OCI-LY3 (cell line): ENCODE measurements at regions not wholly inside any gene's neighbourhood (a gene's known extent, or its start where the extent isn't known, plus 50 kb on each side); places are given as distances from the start of the nearest gene placed in this dataset.

ENCODE experiments used
- H2AFZ ChIP-seq: fragments of 200-600, 300-600 bp; shearing (Covaris generic); 2 replicates; pipeline ENCODE4 v1.6.0; 2014; ENCODE audit warnings: antibody characterized with exemption, low read depth, low read length
- H3K27ac ChIP-seq: fragments of 200-600, 300-600 bp; sonication (generic); 2 replicates; pipeline ENCODE4 v1.5.1; 2014; ENCODE audit warnings: mild to moderate bottlenecking, low read length, moderate library complexity, mixed read lengths
- H3K27me3 ChIP-seq: fragments of 200-600, 300-600 bp; sonication (generic); 2 replicates; pipeline ENCODE4 v1.6.1; 2014; ENCODE audit warnings: low read depth, low read length, mixed read lengths
- H3K36me3 ChIP-seq: fragments of 200-600, 300-600 bp; sonication (generic); replicated peaks from 2 replicates; pipeline ENCODE3; 2014; ENCODE audit warnings: low read depth, low read length, mixed read lengths
- H3K4me1 ChIP-seq: fragments of 300-600, 200-600 bp; sonication (generic); 2 replicates; pipeline ENCODE4 v1.6.1; 2014; ENCODE audit warnings: low read length, mixed read lengths
- H3K4me2 ChIP-seq: fragments of 200-600, 300-600 bp; sonication (generic); 2 replicates; pipeline ENCODE4 v1.6.1; 2014; ENCODE audit warnings: low read length, mixed read lengths
- H3K4me3 ChIP-seq: fragments of 300-600, 200-600 bp; sonication (generic); 2 replicates; pipeline ENCODE4 v1.5.1; 2014; ENCODE audit warnings: antibody characterized with exemption, mild to moderate bottlenecking, low read length, moderate library complexity
- H3K79me2 ChIP-seq: fragments of 300-600, 200-600 bp; shearing (Covaris generic); 2 replicates; pipeline ENCODE4 v1.6.1; 2014; ENCODE audit warnings: mild to moderate bottlenecking, low read length, mixed read lengths
- H3K9ac ChIP-seq: fragments of 300-600, 200-600 bp; shearing (Covaris generic); 2 replicates; pipeline ENCODE4 v1.6.0; 2014; ENCODE audit warnings: mild to moderate bottlenecking, low read length, moderate library complexity
- H3K9me3 ChIP-seq: fragments of 200-600, 300-600 bp; shearing (Covaris generic); 2 replicates; pipeline ENCODE4 v1.6.1; 2014; ENCODE audit warnings: low read length, mixed read lengths; ENCODE audit not compliant: insufficient read depth
- H4K20me1 ChIP-seq: fragments of 200-600, 300-600 bp; sonication (generic); 2 replicates; pipeline ENCODE4 v1.6.1; 2016; ENCODE audit warnings: low read length, mixed read lengths; ENCODE audit not compliant: insufficient read depth
- EZH2phosphoT487 ChIP-seq: fragments of 200-600 bp; shearing (Covaris generic); IDR thresholded peaks from 2 replicates; pipeline ENCODE4 v1.6.1; 2018; ENCODE audit warnings: antibody characterized with exemption, mixed run types, low read depth
- TF ChIP-seq, protein P1 (sequence below): fragments of 200-600, 300-600 bp; sonication (generic); IDR thresholded peaks from 2 replicates; pipeline ENCODE4 v1.5.1; 2014; ENCODE audit warnings: antibody characterized with exemption, low read length, low read depth

GRCh38 chr2:220695397-220696279, 876.5 kb downstream of the EPHA4 start:
- Histone ChIP-seq H3K9ac (no peak overlapping the region), H2AFZ (no peak overlapping the region), H3K4me3 (no peak overlapping the region), H3K9me3 (no peaks in the 10 kb centered on the region), H3K4me1 (peaks cover 8% of the 10 kb centered on the region), H3K4me2 (no peak overlapping the region), H3K36me3 (no peaks in the 10 kb centered on the region), H3K79me2 (no peaks in the 10 kb centered on the region), H3K27me3 (no peaks in the 10 kb centered on the region), H3K27ac (no peak overlapping the region), H4K20me1 (no peaks in the 10 kb centered on the region)
- TF ChIP-seq, protein P1, sequence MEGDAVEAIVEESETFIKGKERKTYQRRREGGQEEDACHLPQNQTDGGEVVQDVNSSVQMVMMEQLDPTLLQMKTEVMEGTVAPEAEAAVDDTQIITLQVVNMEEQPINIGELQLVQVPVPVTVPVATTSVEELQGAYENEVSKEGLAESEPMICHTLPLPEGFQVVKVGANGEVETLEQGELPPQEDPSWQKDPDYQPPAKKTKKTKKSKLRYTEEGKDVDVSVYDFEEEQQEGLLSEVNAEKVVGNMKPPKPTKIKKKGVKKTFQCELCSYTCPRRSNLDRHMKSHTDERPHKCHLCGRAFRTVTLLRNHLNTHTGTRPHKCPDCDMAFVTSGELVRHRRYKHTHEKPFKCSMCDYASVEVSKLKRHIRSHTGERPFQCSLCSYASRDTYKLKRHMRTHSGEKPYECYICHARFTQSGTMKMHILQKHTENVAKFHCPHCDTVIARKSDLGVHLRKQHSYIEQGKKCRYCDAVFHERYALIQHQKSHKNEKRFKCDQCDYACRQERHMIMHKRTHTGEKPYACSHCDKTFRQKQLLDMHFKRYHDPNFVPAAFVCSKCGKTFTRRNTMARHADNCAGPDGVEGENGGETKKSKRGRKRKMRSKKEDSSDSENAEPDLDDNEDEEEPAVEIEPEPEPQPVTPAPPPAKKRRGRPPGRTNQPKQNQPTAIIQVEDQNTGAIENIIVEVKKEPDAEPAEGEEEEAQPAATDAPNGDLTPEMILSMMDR = no peak
- no peak for TF ChIP-seq EZH2phosphoT487

DNA sequence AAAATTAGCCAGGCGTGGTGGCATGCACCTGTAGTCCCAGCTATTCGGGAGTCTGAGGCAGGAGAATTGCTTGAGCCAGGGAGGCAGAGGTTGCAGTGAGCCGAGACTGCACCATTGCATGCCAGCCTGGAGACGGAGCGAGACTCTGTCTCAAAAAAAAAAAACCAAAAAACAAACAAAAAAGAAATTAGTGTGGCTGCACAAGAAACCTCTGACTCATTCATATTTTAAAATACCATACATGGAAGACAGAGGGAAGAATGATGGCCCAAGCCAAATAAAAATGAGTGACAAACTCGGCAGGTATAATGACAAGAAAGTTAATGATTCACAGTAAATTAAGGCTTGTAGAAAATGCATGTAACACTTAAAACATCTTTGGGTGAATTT, 875.8 kb downstream of the EPHA4 start:
- no peak overlapping the region for H3K9ac ChIP-seq

GRCh38 chr2:220697011-220697410, 875.1 kb downstream of the EPHA4 start:
- Histone ChIP-seq H3K36me3 (no peaks in the 10 kb centered on the region), H3K27ac (no peak overlapping the region), H3K9me3 (0 out of 2 replicates have a peak, but pooled peaks cover 5% of the 10 kb centered on the region), H3K4me1 (no peaks in the 10 kb centered on the region), H3K9ac (no peak overlapping the region), H2AFZ (no peak overlapping the region), H3K79me2 (no peaks in the 10 kb centered on the region), H3K4me3 (no peak overlapping the region), H4K20me1 (no peaks in the 10 kb centered on the region), H3K4me2 (no peak overlapping the region), H3K27me3 (no peaks in the 10 kb centered on the region)
- no peak for TF ChIP-seq EZH2phosphoT487
- TF ChIP-seq, protein P1 = no peak

More for the DNA sequence above, 875.8 kb downstream of the EPHA4 start:
- H2AFZ ChIP-seq = no peak overlapping the region
- H3K4me3 ChIP-seq = no peak overlapping the region
- no peak for TF ChIP-seq EZH2phosphoT487
- TF ChIP-seq, protein P1 = no peak
- no peaks in the 10 kb centered on the region for H4K20me1 ChIP-seq
- H3K9me3 ChIP-seq = 0 out of 2 replicates have a peak, but pooled peaks cover 5% of the 10 kb centered on the region
- no peak overlapping the region for H3K27ac ChIP-seq
- no peaks in the 10 kb centered on the region for H3K27me3 ChIP-seq
- H3K4me2 ChIP-seq = no peak overlapping the region
- no peaks in the 10 kb centered on the region for H3K79me2 ChIP-seq
- H3K4me1 ChIP-seq = peaks cover 1% of the 10 kb centered on the region
- H3K36me3 ChIP-seq = no peaks in the 10 kb centered on the region

DNA sequence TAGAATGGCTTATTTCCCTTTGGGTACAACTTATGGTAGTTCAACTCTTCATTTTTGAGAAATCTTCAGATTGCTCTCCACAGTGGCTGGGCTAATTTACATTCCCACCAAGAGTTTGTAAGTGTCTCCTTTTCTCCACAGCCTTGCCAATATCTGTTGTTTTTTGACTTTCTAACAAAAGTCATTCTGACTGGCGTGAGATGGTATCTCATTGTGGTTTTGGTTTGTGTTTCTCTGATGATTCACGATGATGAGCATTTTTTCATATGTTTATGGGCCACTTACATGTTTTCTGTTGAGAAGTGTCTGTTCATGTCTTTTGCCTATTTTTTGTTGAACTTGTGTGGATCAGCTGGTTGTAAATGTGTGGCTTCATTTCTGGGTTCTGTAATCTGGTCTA, 871.0 kb downstream of the EPHA4 start:
- Histone ChIP-seq H4K20me1 (no peaks in the 10 kb centered on the region), H3K27me3 (no peaks in the 10 kb centered on the region), H3K27ac (no peak overlapping the region), H3K4me2 (no peak overlapping the region), H3K4me3 (no peak overlapping the region), H3K36me3 (no peaks in the 10 kb centered on the region), H3K79me2 (no peaks in the 10 kb centered on the region), H3K9me3 (0 out of 2 replicates have a peak, but pooled peaks cover 5% of the 10 kb centered on the region), H3K4me1 (no peaks in the 10 kb centered on the region), H3K9ac (no peak overlapping the region), H2AFZ (no peak overlapping the region)
- TF ChIP-seq, protein P1 = no peak
- no peak for TF ChIP-seq EZH2phosphoT487
